GM19043 (cell line): ENCODE measurements at regions not wholly inside any gene's neighbourhood (a gene's known extent, or its start where the extent isn't known, plus 50 kb on each side); places are given as distances from the start of the nearest gene placed in this dataset.

Experiments
- ATAC-seq: cut with Tn5 transposase; IDR thresholded peaks from one replicate; pipeline ENCODE4 v1.9.1; 2021; ENCODE audit warnings: low read depth; ENCODE audit not compliant: unreplicated experiment

- no peak for ATAC-seq
Observed at GRCh38 chr7:32200646-32201045, 130.4 kb upstream of the PDE1C start.

DNA sequence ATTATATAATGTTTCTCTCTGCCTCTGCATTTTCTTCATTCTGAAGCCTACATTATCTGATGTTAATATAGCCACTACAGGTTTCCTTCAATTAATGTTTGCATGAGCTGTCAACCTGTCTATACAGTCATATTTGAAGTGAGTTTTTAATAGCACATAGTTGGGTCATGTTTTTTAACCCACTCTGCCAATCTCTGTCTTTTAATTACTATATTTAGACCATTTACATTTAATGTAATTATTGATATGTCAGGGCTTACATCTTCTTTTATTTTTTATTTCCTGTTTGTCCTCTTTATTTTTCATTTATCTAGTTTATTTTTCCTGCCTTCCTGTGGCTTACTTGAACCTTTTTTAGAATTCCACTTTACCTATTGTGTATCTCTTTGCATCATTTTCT lies 124.3 kb upstream of the PDE1C start:
- no peak for ATAC-seq

- no peak for ATAC-seq
Observed at GRCh38 chr7:32191305-32191704, 121.1 kb upstream of the PDE1C start.

- no peak for ATAC-seq
Observed at GRCh38 chr7:32179567-32179966, 109.4 kb upstream of the PDE1C start.

DNA sequence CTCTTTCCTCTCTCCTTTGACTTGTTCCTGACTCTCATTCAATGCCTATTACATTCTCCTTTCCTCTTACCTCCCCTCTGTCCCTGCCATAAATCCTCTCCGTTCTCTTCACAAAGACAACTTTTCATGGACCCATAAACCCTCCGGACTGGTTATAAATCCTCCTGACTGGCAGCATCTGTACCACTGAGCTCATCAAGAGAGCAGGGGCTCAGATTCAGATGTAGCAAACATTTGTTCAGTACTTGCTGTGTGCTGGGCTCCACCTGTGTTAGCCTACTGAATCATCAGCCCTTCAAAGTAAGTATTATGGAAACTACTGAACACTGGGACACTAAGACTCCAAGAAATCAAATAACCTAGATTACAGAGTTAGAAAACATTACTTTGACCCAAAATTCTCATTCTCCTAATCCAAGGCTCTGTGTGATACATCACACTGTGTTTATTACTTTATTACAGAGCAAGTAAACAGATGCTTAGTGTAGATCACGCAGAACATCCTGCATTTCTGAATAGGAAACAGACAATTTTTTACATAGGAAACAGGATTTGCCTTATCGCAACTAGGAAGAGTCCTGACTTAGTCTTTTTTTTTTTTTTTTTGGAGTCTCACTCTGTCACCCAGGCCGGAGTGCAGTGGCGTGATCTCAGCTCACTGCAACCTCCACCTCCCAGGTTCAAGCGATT lies 108.6 kb upstream of the PDE1C start:
- ATAC-seq, result no peak

GRCh38 chr7:32177232-32177631 lies 107.0 kb upstream of the PDE1C start:
- ATAC-seq, result no peak

- ATAC-seq, result no peak
Observed at GRCh38 chr7:32175099-32175498, 104.9 kb upstream of the PDE1C start.

- ATAC-seq, result no peak
Observed at GRCh38 chr7:32171248-32171647, 101.0 kb upstream of the PDE1C start.

DNA sequence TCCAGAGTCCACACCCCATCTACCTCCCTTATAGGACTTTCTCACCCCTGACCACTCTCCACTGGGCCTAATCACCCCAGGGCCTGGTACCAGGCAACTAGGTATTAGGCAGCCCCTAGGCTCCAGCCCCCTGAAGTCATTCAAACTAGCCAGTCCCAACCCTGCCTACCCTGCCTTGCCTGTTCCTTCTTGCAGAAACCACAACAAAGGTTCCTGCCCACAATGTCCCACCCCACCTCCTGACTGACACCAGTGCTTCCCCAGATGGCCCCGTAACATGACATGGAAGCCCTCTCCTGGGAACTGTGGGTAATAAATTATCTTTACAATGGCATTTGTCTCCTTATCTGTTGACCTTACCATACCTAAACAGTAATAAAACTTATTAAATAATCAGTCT lies 100.6 kb upstream of the PDE1C start:
- ATAC-seq, result no peak

DNA sequence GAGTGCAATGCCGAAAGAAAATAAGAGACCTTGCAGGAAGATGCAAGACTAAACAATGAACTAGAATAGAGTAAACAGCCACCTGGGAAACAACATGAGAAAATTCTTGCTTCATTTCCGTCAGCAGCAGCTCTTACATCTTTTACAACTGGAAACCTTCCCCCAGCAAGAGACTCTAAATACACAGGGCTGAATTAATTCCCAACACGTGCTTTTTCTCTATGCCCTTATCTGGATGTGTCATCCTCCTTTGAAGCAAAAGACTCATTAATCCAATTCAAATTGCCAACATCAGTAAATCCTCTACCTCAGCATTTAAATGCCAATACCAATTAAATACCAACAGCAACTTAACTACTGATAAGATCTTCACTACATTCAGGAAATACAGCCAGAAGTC lies 99.0 kb upstream of the PDE1C start:
- ATAC-seq, result no peak

DNA sequence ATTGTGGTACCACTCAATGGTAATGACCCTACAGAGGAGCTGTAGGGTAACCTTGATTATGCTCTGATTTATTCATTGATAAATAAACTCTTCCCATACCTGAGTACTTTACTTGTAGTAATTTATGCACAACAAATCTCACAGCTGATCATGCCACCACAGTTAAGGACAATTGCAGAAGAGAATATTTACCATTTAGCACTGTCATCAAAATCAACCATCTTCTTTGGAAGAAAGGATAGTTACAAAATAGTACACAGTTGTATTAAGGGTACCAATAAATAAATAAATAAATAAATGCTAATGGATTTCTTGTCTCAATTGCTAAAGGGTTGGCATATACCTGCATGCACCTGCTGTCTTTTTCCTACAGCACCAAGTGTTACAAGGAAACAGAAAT lies 97.6 kb upstream of the PDE1C start:
- no peak for ATAC-seq

DNA sequence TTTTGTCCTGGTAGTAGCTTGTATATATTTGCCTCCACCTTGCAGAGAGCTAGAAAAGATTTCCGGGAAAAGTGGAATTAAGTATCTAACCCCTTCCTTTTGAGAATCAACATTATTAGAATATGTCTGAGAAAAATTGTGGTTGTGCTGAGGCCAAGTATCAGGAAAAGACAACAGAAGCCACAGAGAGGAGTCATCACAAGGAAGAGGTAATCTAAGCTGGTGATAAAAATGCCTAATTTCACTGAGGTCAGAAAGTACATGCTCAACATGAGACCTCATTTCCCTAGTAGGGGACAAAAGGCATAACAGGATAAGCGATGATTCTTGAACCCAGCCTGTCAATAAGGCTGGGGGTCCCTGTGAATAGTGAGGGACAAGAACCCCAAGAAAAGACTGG lies 97.0 kb upstream of the PDE1C start:
- no peak for ATAC-seq

- ATAC-seq, result no peak
Observed at GRCh38 chr7:32164341-32164996, 94.3 kb upstream of the PDE1C start.

DNA sequence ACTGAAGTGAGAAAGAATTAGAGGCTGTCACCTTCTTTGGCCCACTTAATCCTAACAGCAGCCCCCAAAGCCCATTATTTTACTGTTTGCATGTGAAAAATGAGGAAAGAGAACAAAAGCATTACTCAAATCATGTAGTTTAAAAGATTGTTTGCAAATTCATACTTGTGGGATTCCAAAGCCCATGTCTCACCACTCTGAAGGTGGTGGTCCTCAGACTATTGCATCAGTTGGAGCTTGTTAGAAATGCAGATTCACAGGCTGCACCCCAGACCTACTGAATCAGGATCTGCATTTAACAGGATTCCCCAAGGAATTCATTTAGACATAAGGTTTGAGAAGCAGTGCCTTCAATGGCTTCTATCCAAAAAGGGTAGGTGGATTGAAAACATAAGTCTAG lies 93.7 kb upstream of the PDE1C start:
- no peak for ATAC-seq

- ATAC-seq, result no peak
Observed at GRCh38 chr7:32163141-32163806, 93.1 kb upstream of the PDE1C start.

GRCh38 chr7:32161708-32162107 lies 91.5 kb upstream of the PDE1C start:
- no peak for ATAC-seq

- ATAC-seq, result no peak
Observed at GRCh38 chr7:32158751-32159745, 88.8 kb upstream of the PDE1C start.

GRCh38 chr7:32158076-32158475 lies 87.9 kb upstream of the PDE1C start:
- ATAC-seq, result no peak

DNA sequence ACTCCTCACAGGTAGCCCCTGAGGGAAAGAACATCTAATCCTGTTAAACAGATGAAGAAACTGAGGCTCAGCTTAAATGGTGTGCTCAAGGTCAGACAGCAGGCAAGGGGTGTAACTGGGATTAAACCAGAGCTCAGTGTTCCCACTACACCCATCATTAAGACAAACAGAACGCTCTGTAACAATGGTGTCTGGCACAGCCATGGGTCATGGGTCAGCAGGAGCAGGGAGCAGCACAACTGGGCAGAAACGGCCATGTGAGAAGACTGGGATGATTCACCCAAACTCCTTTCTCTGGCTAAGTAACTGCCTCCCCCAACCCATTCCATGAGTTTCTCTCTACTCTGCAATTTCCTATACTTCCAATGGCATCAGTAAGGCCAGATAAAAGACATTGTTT lies 85.5 kb upstream of the PDE1C start:
- ATAC-seq, result no peak

DNA sequence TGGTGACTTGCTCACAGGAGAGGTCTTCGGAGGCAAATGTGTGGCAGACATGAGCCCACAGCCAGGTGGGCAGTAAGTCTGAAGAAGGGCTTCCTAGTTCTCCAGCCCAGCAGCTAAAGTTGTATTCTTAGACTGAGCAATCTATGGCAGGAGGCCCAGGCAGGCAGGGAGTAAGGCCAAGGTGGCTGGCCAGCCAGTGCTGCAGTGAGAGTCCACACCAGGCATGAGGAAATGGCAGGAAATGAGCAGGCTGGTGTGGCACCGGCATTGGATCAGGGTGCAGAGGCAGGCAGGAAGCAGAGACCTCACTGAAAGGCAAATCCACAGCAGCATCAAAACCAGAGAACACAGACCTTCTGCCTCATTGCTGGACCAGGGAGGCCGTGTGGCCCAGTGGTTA lies 84.6 kb upstream of the PDE1C start:
- no peak for ATAC-seq

GRCh38 chr7:32153006-32153405 lies 82.8 kb upstream of the PDE1C start:
- no peak for ATAC-seq
